ENCODE measurements at regions not wholly inside any gene's neighbourhood (a gene's known extent, or its start where the extent isn't known, plus 50 kb on each side); places are given as distances from the start of the nearest gene placed in this dataset.
"Not testable (repeated sequence)": the region's sequence is repeated elsewhere in the genome, so short reads cannot be mapped to it uniquely, and the experiment has no call there.

DNA sequence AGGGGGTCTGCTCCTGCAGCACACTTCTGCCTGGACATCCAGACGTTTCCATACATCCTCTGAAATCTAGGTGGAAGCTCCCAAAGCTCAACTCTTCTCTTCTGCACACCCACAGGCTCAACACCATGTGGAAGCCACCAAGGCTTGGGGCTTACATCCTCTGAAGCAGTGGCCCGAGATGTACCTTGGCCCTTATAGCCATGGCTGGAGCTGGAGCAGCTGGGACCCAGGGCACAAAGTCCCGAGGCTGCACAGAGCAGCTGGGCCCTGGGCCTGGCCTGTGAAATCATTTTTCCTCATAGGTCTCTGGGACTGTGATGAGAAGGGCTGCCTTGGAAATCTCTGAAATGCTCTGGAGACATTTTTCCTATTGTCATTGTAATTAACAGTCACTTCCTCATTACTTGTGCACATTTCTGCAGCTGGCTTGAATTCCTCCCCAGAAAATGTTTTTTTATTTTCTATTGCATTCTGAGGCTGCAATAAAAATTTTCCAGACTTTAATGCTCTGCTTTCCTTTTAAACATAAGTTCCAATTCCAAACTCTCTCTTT, 645.6 kb downstream of the RWDD3 start:
- Mint-ChIP-seq H3K9me3 (peaks cover 22% of the 10 kb centered on the region), H3K4me3 (no peak overlapping the region), H3K27me3 (no peaks in the 10 kb centered on the region), H3K4me1 (no peaks in the 10 kb centered on the region), H3K36me3 (ENCODE audit: insufficient read depth) (no peaks in the 10 kb centered on the region), H3K27ac (ENCODE audit: low read depth) (no peak overlapping the region)
- ATAC-seq (replicated peaks; ENCODE audit: extremely low read depth, poor library complexity, severe bottlenecking) (no peak), DNase-seq (ENCODE audit: low spot score in 2 of 2) (no peak)

DNA sequence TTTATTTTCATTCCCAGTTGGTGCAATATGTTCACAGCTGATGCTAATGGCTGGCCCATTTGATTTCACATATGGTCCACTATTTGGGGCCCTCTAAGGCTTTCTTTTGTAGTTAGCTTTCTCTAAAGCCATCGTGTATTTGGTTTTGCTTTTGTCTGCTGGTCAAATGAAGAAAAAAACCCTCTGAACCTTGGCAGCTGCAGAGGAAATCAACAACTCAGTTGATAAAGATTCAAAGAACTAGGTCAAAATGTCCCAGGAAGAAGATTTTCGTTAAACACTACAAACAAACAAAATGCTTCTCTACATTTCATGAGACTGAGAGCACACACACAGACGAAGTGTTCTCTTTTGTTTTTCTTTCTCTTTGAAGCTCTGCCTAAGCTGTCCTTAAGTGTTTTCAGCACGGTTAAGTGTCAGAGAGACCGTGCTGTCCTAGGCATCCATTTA, 655.0 kb downstream of the RWDD3 start:
- no peak overlapping the region for H3K27ac Mint-ChIP-seq (ENCODE audit: low read depth)
- H3K36me3 Mint-ChIP-seq (ENCODE audit: insufficient read depth): no peaks in the 10 kb centered on the region
- no peak overlapping the region for H3K4me3 Mint-ChIP-seq
- H3K9me3 Mint-ChIP-seq: peaks cover 22% of the 10 kb centered on the region
- ATAC-seq (replicated peaks; ENCODE audit: extremely low read depth, poor library complexity, severe bottlenecking) (no peak), DNase-seq (ENCODE audit: low spot score in 2 of 2) (no peak)
- H3K27me3 Mint-ChIP-seq: no peaks in the 10 kb centered on the region
- no peaks in the 10 kb centered on the region for H3K4me1 Mint-ChIP-seq

DNA sequence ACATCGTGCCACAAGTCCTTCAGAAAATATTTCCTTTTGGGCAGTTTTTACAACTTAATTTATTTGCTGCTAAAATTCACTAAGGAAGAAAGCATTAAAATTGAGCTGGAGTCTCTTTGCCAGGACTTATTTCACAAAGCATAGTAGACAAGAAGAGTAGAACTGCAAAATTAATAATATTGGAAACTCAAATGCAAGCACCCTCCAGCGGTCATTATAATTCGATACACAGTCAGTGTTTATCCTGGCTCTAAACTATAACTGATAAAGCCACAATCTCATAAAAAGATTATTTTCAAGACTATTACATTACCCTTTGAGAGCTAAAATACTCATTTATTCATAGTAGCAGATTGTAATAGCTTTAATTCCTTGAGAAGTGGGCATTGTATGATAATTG, 655.4 kb downstream of the RWDD3 start:
- Mint-ChIP-seq H3K27me3 (no peaks in the 10 kb centered on the region), H3K4me1 (no peaks in the 10 kb centered on the region), H3K36me3 (ENCODE audit: insufficient read depth) (no peaks in the 10 kb centered on the region), H3K27ac (ENCODE audit: low read depth) (no peak overlapping the region), H3K4me3 (no peak overlapping the region), H3K9me3 (peaks cover 22% of the 10 kb centered on the region)
- DNase-seq (ENCODE audit: low spot score in 2 of 2) (no peak), ATAC-seq (replicated peaks; ENCODE audit: extremely low read depth, poor library complexity, severe bottlenecking) (no peak)

DNA sequence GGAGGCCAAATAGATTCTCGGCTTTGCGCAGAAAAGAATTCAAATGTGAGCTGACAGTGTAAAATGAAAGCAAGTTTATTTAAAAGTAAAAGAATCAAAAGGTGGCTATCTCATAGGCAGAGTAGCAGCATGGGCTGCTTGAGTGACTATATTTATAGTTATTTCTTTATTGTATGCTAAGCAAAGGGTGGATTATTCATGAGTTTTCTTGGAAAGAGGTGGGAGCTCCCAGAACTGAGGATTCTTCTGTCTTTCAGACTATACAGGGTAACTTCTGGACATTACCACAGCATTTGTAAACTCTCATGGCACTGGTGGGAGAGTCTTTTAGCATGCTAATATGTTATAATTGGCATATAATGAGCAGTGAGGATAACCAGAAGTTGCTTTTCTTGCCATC, 659.9 kb downstream of the RWDD3 start:
- DNase-seq (ENCODE audit: low spot score in 2 of 2) (no peak), ATAC-seq (replicated peaks; ENCODE audit: extremely low read depth, poor library complexity, severe bottlenecking) (no peak)
- no peaks in the 10 kb centered on the region for H3K4me1 Mint-ChIP-seq
- H3K4me3 Mint-ChIP-seq: no peak overlapping the region
- peaks cover 15% of the 10 kb centered on the region for H3K9me3 Mint-ChIP-seq
- H3K36me3 Mint-ChIP-seq (ENCODE audit: insufficient read depth): no peaks in the 10 kb centered on the region
- no peaks in the 10 kb centered on the region for H3K27me3 Mint-ChIP-seq
- no peak overlapping the region for H3K27ac Mint-ChIP-seq (ENCODE audit: low read depth)

DNA sequence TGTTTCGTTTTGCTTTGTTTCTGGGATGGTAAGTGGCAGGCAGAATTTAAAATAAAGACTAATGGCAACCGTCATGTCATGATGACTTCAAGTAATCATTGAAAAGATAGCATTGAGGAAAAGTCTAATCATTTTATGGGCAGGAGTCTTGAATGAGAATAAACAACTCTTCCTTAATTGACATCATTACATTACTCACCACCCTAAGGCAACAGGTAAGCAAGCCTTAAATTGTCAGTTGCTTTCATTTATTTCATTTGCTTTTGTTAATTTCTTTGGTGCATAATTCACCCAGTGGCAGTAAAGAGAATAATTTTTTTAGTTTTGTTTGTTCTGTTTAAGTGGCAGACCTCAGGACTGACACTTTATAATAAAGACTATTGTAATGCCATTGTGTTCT, 669.0 kb downstream of the RWDD3 start:
- no peaks in the 10 kb centered on the region for H3K36me3 Mint-ChIP-seq (ENCODE audit: insufficient read depth)
- DNase-seq (ENCODE audit: low spot score in 2 of 2) (no peak), ATAC-seq (replicated peaks; ENCODE audit: extremely low read depth, poor library complexity, severe bottlenecking) (no peak)
- no peak overlapping the region for H3K27ac Mint-ChIP-seq (ENCODE audit: low read depth)
- no peaks in the 10 kb centered on the region for H3K27me3 Mint-ChIP-seq
- H3K4me3 Mint-ChIP-seq: no peak overlapping the region
- H3K9me3 Mint-ChIP-seq: peaks cover 11% of the 10 kb centered on the region
- H3K4me1 Mint-ChIP-seq: no peaks in the 10 kb centered on the region

DNA sequence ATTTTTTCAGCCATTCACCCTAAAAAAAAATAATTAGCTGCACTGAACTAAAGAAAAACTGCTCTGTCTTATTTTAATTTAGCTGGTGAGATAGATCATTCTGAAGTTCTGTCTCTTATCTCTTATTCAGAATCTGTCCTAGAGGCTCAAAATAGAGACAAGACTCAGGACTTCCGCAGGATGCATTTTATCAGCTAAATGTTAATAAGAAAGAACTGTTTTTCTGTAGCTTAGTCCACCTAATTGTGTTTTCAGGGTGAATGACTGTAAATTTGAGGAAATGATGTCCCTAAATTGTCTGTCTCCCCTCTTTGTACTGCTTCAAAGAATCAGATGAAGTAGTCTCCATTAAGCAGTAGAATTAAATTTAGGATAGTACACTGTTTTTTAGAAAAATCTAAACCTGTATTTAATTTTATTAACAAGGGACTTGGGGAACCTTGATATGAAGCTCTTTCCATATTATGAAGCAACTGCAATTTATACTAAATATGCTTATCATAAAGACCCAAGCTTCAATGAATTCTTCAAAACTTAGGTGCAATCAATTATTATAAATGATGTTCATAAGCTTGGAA, 671.9 kb downstream of the RWDD3 start:
- Mint-ChIP-seq H3K4me1 (no peaks in the 10 kb centered on the region), H3K27ac (ENCODE audit: low read depth) (no peak overlapping the region), H3K9me3 (peaks cover 20% of the 10 kb centered on the region), H3K4me3 (no peak overlapping the region), H3K27me3 (no peaks in the 10 kb centered on the region), H3K36me3 (ENCODE audit: insufficient read depth) (no peaks in the 10 kb centered on the region)
- DNase-seq (ENCODE audit: low spot score in 2 of 2): no peak
- ATAC-seq (replicated peaks; ENCODE audit: extremely low read depth, poor library complexity, severe bottlenecking): no peak

DNA sequence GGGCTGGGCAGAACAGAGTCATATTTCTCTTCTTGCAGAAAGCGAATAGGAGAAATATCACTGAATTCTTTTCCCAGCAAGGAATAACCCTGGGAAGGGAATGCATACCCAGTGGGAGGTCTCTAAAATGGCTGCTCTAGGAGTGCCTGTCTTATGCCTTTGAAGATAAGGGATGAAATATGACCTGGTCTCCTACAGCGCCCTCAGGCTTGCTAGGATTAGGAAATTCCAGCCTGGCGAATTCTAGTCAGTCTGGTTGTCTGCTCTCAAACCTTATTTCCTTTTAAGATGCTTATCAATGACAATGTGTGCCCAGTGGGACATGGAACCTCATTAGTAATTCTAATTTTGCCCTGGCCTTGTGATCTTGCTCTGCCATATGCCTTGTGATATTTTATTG, 677.7 kb downstream of the RWDD3 start:
- DNase-seq (ENCODE audit: low spot score in 2 of 2); ATAC-seq (replicated peaks; ENCODE audit: extremely low read depth, poor library complexity, severe bottlenecking); H3K4me1 Mint-ChIP-seq; H3K27me3 Mint-ChIP-seq; H3K36me3 Mint-ChIP-seq (ENCODE audit: insufficient read depth); H3K4me3 Mint-ChIP-seq; H3K27ac Mint-ChIP-seq (ENCODE audit: low read depth): not testable (repeated sequence)
- peaks cover 30% of the 10 kb centered on the region for H3K9me3 Mint-ChIP-seq

DNA sequence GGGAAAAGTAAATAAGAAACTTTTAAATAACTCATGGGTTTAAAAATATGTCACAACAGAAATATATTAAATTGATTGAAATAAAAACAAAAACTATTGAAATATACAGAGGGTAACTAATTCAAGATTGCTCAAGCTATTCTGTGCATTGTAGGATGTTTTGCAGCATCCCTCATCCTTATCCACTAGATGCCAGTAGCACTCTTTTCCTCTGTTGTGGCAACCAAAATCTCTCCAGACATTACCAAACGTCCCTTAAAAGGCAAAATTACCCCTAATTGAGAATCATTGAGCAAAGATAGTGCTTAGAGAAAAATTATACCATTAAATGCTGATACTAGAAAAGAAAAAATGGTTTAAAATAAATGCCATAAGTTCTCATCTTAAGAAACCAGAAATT, 682.6 kb downstream of the RWDD3 start:
- Mint-ChIP-seq H3K27me3 (no peaks in the 10 kb centered on the region), H3K9me3 (peaks cover 17% of the 10 kb centered on the region), H3K27ac (ENCODE audit: low read depth) (no peak overlapping the region), H3K4me1 (no peaks in the 10 kb centered on the region), H3K4me3 (no peak overlapping the region), H3K36me3 (ENCODE audit: insufficient read depth) (no peaks in the 10 kb centered on the region)
- DNase-seq (ENCODE audit: low spot score in 2 of 2): no peak
- ATAC-seq (replicated peaks; ENCODE audit: extremely low read depth, poor library complexity, severe bottlenecking): no peak

DNA sequence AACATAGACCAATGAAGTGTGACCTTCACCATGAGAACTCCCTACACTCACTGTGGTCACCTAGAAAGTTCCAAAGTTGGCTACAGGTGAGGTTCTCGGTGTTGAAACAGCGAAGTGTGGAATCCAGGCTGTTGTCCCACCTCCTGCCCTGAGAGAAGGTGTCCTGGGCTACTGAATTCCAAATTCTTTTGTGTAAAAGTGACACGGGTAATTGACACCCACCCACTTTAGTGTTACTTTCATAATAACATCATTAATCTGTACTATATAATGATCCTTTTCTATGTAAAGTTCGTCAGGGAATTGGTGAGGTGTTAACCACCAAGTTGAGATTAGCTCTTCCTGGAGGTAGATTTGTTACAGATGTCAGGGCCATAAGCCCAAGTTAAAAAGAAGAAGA, 690.7 kb downstream of the RWDD3 start:
- no peak for ATAC-seq (replicated peaks; ENCODE audit: extremely low read depth, poor library complexity, severe bottlenecking)
- no peak for DNase-seq (ENCODE audit: low spot score in 2 of 2)
- peaks cover 16% of the 10 kb centered on the region for H3K9me3 Mint-ChIP-seq
- H3K27ac Mint-ChIP-seq (ENCODE audit: low read depth): no peak overlapping the region
- H3K36me3 Mint-ChIP-seq (ENCODE audit: insufficient read depth): no peaks in the 10 kb centered on the region
- H3K4me1 Mint-ChIP-seq: no peaks in the 10 kb centered on the region
- H3K27me3 Mint-ChIP-seq: no peaks in the 10 kb centered on the region
- H3K4me3 Mint-ChIP-seq: no peak overlapping the region

DNA sequence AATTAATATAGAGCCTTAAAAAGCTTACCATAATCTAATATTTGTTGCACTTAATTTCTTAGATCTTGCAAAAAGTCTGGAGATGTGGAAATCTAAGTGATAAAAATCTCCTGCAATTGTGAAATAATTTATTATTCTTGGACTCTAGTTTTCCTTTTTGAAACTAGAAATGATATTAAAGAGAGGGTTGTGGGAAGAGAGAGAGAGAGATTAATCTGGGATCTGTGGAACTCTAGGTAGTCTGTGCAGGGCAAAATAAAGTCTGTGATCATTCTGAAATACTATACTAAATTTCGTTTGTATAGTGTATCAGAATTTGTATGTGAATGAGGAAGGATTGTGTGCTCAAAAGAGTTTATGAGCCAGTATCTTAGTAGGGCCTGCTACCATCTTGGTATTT, 692.3 kb downstream of the RWDD3 start:
- Mint-ChIP-seq H3K27ac (ENCODE audit: low read depth) (no peak overlapping the region), H3K4me3 (no peak overlapping the region), H3K27me3 (no peaks in the 10 kb centered on the region), H3K9me3 (peaks cover 22% of the 10 kb centered on the region), H3K36me3 (ENCODE audit: insufficient read depth) (no peaks in the 10 kb centered on the region), H3K4me1 (no peaks in the 10 kb centered on the region)
- ATAC-seq (replicated peaks; ENCODE audit: extremely low read depth, poor library complexity, severe bottlenecking): no peak
- no peak for DNase-seq (ENCODE audit: low spot score in 2 of 2)

DNA sequence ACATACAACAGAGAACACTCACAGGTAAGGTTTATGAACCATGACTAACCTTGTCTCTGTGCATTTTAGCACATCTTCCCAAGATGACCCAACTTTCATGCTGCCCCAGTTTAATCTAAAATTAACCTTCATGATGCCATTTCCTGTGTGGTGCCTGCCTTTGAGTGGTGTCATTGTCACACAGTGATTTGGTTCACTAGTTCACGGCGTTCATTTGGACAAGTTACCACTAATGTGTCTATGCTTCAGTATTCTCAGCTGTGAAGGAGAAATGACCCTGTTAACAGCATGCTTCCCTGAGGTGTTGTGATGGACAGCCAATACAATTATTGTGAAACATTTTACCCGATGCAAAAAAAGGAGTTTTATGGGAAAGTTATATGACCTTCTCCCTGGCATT, 693.1 kb downstream of the RWDD3 start:
- ATAC-seq (replicated peaks; ENCODE audit: extremely low read depth, poor library complexity, severe bottlenecking): no peak
- no peak for DNase-seq (ENCODE audit: low spot score in 2 of 2)
- H3K4me1 Mint-ChIP-seq: no peaks in the 10 kb centered on the region
- H3K9me3 Mint-ChIP-seq: peaks cover 23% of the 10 kb centered on the region
- no peaks in the 10 kb centered on the region for H3K27me3 Mint-ChIP-seq
- no peak overlapping the region for H3K4me3 Mint-ChIP-seq
- no peak overlapping the region for H3K27ac Mint-ChIP-seq (ENCODE audit: low read depth)
- no peaks in the 10 kb centered on the region for H3K36me3 Mint-ChIP-seq (ENCODE audit: insufficient read depth)

DNA sequence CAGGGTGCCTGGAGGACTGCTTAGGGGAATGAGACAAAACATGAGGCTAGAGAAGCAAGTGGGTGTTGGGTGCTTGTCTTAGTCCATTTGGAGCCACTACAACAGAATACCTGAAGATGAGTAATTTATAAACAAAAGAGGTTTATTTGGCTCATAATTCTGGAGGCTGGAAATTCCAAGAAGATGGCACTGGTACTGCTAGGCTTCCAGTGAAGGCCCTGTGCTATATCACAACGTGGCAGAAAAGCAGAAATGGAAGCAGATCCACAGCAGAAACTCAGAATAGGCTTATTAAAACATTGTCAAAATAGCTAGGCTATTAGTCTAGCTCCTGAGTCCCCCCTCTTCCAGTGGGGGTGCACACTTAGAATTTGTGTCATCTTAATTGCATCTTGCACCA, 701.7 kb downstream of the RWDD3 start:
- H3K4me3 Mint-ChIP-seq: no peak overlapping the region
- DNase-seq (ENCODE audit: low spot score in 2 of 2) (no peak), ATAC-seq (replicated peaks; ENCODE audit: extremely low read depth, poor library complexity, severe bottlenecking) (no peak)
- no peaks in the 10 kb centered on the region for H3K4me1 Mint-ChIP-seq
- peaks cover 15% of the 10 kb centered on the region for H3K9me3 Mint-ChIP-seq
- no peaks in the 10 kb centered on the region for H3K36me3 Mint-ChIP-seq (ENCODE audit: insufficient read depth)
- H3K27ac Mint-ChIP-seq (ENCODE audit: low read depth): no peak overlapping the region
- no peaks in the 10 kb centered on the region for H3K27me3 Mint-ChIP-seq

DNA sequence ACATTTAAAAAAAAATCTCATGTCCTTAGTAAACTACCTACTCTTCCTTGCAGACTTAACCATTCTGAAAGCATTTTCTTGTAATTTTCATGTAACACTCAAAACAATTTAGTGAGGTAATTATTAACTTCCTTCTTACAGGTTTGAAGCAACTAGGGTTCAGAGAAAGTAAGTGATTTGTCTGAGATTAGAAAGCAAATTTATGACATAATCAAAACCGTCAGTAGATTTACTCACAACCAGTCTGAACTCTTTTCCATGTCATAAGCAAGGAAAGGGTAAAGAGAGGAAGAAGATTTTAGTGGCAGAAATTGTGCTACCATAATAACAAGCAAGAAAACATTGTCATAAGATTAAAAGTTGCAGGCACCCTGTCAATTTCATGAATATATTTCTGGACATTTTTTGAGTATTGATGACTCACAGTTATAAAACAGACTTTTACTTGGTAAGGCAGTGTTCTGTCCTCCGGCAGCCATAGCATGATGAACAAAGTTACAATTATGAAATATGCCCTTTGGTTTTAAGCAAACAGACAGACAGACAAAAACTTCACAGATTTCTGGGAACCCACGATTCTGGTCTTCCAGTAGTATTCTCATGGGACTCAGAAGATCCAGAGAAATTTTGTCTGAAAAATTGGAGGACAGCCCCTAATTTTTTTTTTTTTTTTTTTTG, 707.2 kb downstream of the RWDD3 start:
- no peaks in the 10 kb centered on the region for H3K4me1 Mint-ChIP-seq

More for the DNA sequence above, 707.2 kb downstream of the RWDD3 start:
- Mint-ChIP-seq H3K36me3 (ENCODE audit: insufficient read depth) (no peaks in the 10 kb centered on the region), H3K27ac (ENCODE audit: low read depth) (no peak overlapping the region), H3K9me3 (peaks cover 12% of the 10 kb centered on the region), H3K4me3 (no peak overlapping the region), H3K27me3 (no peaks in the 10 kb centered on the region)
- ATAC-seq (replicated peaks; ENCODE audit: extremely low read depth, poor library complexity, severe bottlenecking) (no peak), DNase-seq (ENCODE audit: low spot score in 2 of 2) (no peak)
